ENCODE measurements at regions not wholly inside any gene's neighbourhood (a gene's known extent, or its start where the extent isn't known, plus 50 kb on each side); places are given as distances from the start of the nearest gene placed in this dataset.

GRCh38 chr2:12658310-12658945 lies 58.3 kb upstream of the TRIB2 start:
- DNase-seq: no peak

DNA sequence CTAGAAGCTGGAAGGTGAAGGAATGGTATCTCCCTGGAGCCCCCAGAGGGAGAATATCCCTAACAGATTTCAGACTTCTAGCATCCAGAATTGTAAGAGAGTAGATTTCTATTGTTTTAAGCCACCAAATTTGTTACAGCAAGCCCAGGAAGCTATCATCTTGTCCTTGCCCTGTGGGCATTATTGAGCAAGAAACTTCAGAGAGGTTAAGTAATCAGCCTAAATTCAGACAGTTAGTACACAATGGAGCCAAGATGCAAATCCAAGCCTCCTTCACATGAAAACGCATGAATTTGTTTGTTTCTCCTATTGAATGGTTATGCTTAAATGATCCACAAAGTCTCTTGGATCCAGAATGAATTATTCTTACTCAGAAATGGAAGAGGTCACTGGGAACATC lies 55.2 kb upstream of the TRIB2 start:
- no peak for DNase-seq

DNA sequence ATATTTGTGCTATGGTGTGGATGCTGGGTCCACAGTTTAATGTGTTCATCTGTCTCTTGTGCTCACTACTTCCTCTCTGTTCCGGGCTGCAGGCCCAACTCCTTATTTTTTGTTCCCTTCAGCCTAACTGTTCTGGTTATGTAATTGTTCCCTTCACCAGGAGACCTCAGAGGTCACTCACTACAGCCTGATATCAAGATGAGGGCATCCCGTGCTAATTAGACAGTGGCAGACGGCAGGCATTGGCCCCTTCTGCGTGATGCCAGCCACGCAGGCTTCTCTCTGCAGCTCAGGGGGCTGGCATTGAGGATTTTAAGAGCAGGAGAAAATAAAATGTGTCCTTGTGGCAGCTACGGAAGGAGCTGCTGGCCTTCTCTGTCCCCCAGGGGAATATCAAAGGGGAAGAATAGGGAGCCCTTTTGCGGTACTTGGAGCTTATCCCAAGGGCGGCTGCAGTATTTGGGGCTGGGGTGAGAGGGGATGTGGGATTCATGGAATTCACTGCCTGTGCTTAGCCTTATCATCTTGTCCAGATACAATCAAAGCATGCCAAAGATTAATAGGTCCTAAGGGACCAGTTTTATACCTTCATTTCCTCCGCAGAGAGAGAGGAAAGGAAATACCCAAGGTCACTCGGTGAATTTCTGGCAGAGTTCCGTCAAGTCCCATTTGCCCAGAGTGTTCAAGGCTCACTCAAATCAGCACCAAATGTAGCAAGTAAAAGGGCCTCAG lies 53.3 kb upstream of the TRIB2 start:
- DNase-seq: no peak

DNA sequence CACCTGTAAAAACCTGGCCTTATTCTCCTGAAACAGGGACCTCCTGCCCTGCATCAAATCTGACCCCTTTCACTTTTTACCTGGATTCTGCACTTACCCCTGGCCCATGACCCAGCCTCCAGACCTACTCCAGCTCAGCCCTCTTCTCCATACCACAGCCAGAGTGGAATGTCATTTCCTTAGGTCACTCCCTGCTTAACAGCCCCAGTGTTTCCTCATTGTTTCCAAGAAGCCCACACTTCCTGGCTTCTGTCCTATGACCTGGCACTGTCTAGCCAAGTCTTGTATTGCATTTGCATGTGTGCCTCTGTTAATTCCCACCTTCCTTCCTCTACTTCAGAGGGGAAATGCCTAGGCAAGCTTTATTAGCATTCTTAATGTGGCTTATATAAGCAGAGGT lies 51.4 kb upstream of the TRIB2 start:
- DNase-seq: no peak

DNA sequence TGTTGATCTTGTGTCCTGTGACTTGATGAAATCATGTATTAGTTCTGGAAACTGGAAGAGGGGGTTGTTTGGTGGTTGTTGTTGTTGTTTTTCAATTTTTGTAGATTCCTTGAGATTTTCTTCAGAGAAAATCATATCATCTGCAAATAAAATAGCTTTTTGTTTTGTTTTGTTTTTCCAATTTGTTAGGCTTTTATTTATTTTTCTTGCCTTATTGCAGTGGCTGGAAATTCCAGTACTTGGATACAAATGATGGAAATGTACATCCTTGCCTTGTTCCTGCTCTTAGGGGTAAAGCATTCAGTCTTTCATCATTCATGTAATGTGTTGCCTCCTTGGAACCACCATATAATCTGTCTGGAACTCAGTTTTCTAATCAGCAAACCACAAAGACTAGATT lies 50.3 kb upstream of the TRIB2 start:
- DNase-seq: no peak

Data from effector CD8-positive, alpha-beta T cell (primary cell).